ENCODE measurements at regions not wholly inside any gene's neighbourhood (a gene's known extent, or its start where the extent isn't known, plus 50 kb on each side); places are given as distances from the start of the nearest gene placed in this dataset.
"Not testable (repeated sequence)": the region's sequence is repeated elsewhere in the genome, so short reads cannot be mapped to it uniquely, and the experiment has no call there.

- DNase-seq: no peak
Measured at GRCh38 chr6:16822975-16823717, 61.9 kb upstream of the ATXN1 start.

- DNase-seq: no peak
Measured at GRCh38 chr6:16822529-16822928, 61.3 kb upstream of the ATXN1 start.

GRCh38 chr6:16821834-16822264 is 60.6 kb upstream of the ATXN1 start:
- no peak for DNase-seq

GRCh38 chr6:16820262-16820661 is 59.0 kb upstream of the ATXN1 start:
- DNase-seq: not testable (repeated sequence)

GRCh38 chr6:16819752-16820151 is 58.5 kb upstream of the ATXN1 start:
- peak; percentile 30 for DNase-seq

- no peak for DNase-seq
Measured at GRCh38 chr6:16818992-16819626, 57.8 kb upstream of the ATXN1 start.

- no peak for DNase-seq
Measured at GRCh38 chr6:16817594-16817993, 56.3 kb upstream of the ATXN1 start.

- no peak for DNase-seq
Measured at GRCh38 chr6:16816891-16817290, 55.6 kb upstream of the ATXN1 start.

GRCh38 chr6:16812993-16813392 is 51.7 kb upstream of the ATXN1 start:
- no peak for DNase-seq

GRCh38 chr6:16811277-16811979 is 50.2 kb upstream of the ATXN1 start:
- DNase-seq: no peak
